WTC11 (cell line): ENCODE measurements at regions not wholly inside any gene's neighbourhood (a gene's known extent, or its start where the extent isn't known, plus 50 kb on each side); places are given as distances from the start of the nearest gene placed in this dataset.

Source experiments
- ATF1 ChIP-seq: sonication (generic); formaldehyde crosslinking; IDR thresholded peaks from 2 replicates; pipeline ENCODE4 v1.8.1; 2023; ENCODE audit warnings: mild to moderate bottlenecking, moderate library complexity, missing genetic modification reagents
- ESRRA ChIP-seq: sonication (generic); formaldehyde crosslinking; IDR thresholded peaks from 2 replicates; pipeline ENCODE4 v1.8.1; 2022; ENCODE audit warnings: mild to moderate bottlenecking, missing genetic modification reagents, borderline replicate concordance
- MAX ChIP-seq: sonication (generic); formaldehyde crosslinking; IDR thresholded peaks from 2 replicates; pipeline ENCODE4 v1.8.0; 2022; ENCODE audit warnings: mild to moderate bottlenecking, missing genetic modification reagents
- RORB ChIP-seq: fragments of 250-450 bp; sonication (Bioruptor Pico); IDR thresholded peaks from 2 replicates; pipeline ENCODE4 v1.9.0; 2021; ENCODE audit warnings: mild to moderate bottlenecking
- SP1 ChIP-seq: sonication (generic); formaldehyde crosslinking; conservative IDR thresholded peaks from 2 replicates; pipeline ENCODE4 v1.8.1; 2022; ENCODE audit warnings: missing genetic modification reagents
- TF ChIP-seq, protein P1 (sequence below): fragments of 200-600 bp; IDR thresholded peaks from 2 replicates; pipeline ENCODE4 v1.8.0; 2022; ENCODE audit warnings: antibody characterized with exemption
- TF ChIP-seq, protein P2 (sequence below): sonication (generic); formaldehyde crosslinking; IDR thresholded peaks from 2 replicates; pipeline ENCODE4 v1.8.1; 2023; ENCODE audit warnings: mild to moderate bottlenecking, missing genetic modification reagents
- TF ChIP-seq, protein P3 (sequence below): sonication (generic); formaldehyde crosslinking; IDR thresholded peaks from 2 replicates; pipeline ENCODE4 v1.8.0; 2022; ENCODE audit warnings: mild to moderate bottlenecking, missing genetic modification reagents

DNA sequence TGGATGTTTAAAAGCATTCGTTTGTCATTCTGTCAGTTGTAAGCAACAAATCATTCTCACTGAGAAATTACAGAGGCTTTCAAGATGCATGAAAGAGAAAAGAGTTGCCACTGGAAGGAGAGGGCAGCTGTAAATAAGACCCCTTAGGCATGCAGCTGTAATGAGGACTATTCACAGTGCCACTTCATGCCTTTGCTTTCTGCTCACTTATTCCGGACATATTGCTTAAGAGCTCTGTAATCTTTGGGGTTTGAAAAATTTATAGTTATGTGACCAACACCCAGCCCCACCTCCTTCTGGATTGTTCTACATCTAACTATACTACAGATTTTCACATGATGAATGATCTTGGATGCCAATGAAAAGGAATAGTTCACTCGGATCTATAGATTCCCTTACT is 194.8 kb upstream of the DCN start:
- TF ChIP-seq, protein P1, sequence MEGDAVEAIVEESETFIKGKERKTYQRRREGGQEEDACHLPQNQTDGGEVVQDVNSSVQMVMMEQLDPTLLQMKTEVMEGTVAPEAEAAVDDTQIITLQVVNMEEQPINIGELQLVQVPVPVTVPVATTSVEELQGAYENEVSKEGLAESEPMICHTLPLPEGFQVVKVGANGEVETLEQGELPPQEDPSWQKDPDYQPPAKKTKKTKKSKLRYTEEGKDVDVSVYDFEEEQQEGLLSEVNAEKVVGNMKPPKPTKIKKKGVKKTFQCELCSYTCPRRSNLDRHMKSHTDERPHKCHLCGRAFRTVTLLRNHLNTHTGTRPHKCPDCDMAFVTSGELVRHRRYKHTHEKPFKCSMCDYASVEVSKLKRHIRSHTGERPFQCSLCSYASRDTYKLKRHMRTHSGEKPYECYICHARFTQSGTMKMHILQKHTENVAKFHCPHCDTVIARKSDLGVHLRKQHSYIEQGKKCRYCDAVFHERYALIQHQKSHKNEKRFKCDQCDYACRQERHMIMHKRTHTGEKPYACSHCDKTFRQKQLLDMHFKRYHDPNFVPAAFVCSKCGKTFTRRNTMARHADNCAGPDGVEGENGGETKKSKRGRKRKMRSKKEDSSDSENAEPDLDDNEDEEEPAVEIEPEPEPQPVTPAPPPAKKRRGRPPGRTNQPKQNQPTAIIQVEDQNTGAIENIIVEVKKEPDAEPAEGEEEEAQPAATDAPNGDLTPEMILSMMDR = no peak
- TF ChIP-seq SP1 (CRISPR knock-in tag) = no peak
- TF ChIP-seq MAX (CRISPR knock-in tag) = no peak
- no peak for TF ChIP-seq ATF1 (CRISPR knock-in tag)
- TF ChIP-seq RORB (CRISPR knock-in tag) = no peak
- TF ChIP-seq, protein P2, sequence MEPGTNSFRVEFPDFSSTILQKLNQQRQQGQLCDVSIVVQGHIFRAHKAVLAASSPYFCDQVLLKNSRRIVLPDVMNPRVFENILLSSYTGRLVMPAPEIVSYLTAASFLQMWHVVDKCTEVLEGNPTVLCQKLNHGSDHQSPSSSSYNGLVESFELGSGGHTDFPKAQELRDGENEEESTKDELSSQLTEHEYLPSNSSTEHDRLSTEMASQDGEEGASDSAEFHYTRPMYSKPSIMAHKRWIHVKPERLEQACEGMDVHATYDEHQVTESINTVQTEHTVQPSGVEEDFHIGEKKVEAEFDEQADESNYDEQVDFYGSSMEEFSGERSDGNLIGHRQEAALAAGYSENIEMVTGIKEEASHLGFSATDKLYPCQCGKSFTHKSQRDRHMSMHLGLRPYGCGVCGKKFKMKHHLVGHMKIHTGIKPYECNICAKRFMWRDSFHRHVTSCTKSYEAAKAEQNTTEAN (CRISPR knock-in tag) = no peak
- no peak for TF ChIP-seq ESRRA (CRISPR knock-in tag)
- TF ChIP-seq, protein P3, sequence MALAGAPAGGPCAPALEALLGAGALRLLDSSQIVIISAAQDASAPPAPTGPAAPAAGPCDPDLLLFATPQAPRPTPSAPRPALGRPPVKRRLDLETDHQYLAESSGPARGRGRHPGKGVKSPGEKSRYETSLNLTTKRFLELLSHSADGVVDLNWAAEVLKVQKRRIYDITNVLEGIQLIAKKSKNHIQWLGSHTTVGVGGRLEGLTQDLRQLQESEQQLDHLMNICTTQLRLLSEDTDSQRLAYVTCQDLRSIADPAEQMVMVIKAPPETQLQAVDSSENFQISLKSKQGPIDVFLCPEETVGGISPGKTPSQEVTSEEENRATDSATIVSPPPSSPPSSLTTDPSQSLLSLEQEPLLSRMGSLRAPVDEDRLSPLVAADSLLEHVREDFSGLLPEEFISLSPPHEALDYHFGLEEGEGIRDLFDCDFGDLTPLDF (CRISPR knock-in tag) = no peak
